ENCODE measurements at regions not wholly inside any gene's neighbourhood (a gene's known extent, or its start where the extent isn't known, plus 50 kb on each side); places are given as distances from the start of the nearest gene placed in this dataset.

- no peaks in the 10 kb centered on the region for H3K9me3 ChIP-seq (ENCODE audit: low read depth, low read length)
- H3K4me3 ChIP-seq (ENCODE audit: low read length): no peak overlapping the region
- no peaks in the 10 kb centered on the region for H3K4me1 ChIP-seq (ENCODE audit: insufficient read depth, low read length)
- no peaks in the 10 kb centered on the region for H3K27me3 ChIP-seq (ENCODE audit: insufficient read depth, low read length)
Measured at GRCh38 chr9:124182741-124183140, 75.0 kb upstream of the NEK6 start.

- Histone ChIP-seq H3K27me3 (ENCODE audit: insufficient read depth, low read length) (no peaks in the 10 kb centered on the region), H3K9me3 (ENCODE audit: low read depth, low read length) (no peaks in the 10 kb centered on the region), H3K4me3 (ENCODE audit: low read length) (no peak overlapping the region), H3K4me1 (ENCODE audit: insufficient read depth, low read length) (no peaks in the 10 kb centered on the region)
Measured at GRCh38 chr9:124183772-124184171, 74.0 kb upstream of the NEK6 start.

DNA sequence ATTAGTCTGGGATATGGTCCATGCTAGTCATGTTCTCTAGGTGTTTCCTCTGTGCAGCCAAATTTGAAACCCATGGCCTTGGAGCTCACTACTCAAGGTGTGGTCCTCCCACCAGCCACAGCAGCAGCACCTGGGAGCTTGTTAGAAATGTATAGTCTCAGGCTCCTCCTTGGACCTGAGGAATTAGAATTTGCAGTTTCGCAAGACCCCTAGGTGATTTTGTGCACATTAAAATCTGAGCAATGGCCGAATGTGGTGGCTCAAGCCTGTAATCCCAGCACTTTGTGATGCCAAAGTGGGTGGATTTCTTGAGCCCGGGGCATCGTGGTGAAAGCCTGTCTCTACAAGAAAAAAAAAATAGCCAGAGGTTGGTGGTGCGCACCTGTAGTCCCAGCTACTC lies 72.3 kb upstream of the NEK6 start:
- Histone ChIP-seq H3K4me3 (ENCODE audit: low read length) (no peak overlapping the region), H3K27me3 (ENCODE audit: insufficient read depth, low read length) (no peaks in the 10 kb centered on the region), H3K4me1 (ENCODE audit: insufficient read depth, low read length) (no peaks in the 10 kb centered on the region), H3K9me3 (ENCODE audit: low read depth, low read length) (no peaks in the 10 kb centered on the region)

DNA sequence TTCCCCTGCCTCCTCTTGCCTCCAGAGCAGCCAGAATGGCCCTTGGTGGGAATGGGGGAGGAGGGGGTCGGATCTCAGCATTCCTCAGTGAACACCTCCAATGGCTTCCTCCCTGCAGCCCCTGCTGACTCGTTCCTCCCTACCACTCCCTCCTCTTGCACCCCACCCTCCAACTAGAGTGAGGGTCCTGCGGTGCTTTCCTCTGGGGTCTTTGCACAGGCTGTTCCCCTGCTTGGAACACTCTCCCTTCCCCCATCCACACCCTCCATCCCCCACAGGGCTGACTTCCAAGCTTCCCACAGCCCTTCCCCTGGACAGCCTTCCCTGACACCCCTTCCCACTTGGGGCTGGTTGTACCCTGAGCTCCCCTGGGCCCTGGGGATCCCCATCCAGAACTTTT lies 70.4 kb upstream of the NEK6 start:
- H3K27me3 ChIP-seq (ENCODE audit: insufficient read depth, low read length): no peaks in the 10 kb centered on the region
- no peaks in the 10 kb centered on the region for H3K9me3 ChIP-seq (ENCODE audit: low read depth, low read length)
- no peak overlapping the region for H3K4me3 ChIP-seq (ENCODE audit: low read length)
- H3K4me1 ChIP-seq (ENCODE audit: insufficient read depth, low read length): no peaks in the 10 kb centered on the region

- Histone ChIP-seq H3K4me3 (ENCODE audit: low read length) (no peak overlapping the region), H3K9me3 (ENCODE audit: low read depth, low read length) (no peaks in the 10 kb centered on the region), H3K4me1 (ENCODE audit: insufficient read depth, low read length) (no peaks in the 10 kb centered on the region), H3K27me3 (ENCODE audit: insufficient read depth, low read length) (no peaks in the 10 kb centered on the region)
Measured at GRCh38 chr9:124188331-124189110, 69.2 kb upstream of the NEK6 start.

DNA sequence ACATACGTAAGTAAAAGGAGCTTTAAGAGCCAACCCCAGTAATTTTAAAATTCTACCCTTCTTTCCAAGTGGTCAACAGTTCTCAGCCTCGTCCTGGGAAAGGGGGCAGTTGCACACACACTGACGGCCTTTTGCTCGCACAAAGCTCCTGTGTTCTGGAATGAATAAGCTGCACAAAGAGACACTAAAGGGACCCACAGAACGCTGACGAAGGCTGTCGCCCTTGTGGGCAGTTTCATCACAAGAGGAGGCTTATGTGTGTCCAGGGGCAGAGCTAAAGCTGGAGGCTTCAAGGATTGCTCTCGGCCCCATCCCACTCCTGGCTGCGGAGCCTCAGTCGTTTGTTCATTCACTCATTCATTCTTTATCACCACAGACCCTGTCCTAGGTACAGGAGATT lies 67.0 kb upstream of the NEK6 start:
- Histone ChIP-seq H3K27me3 (ENCODE audit: insufficient read depth, low read length) (no peaks in the 10 kb centered on the region), H3K4me3 (ENCODE audit: low read length) (no peak overlapping the region), H3K9me3 (ENCODE audit: low read depth, low read length) (no peaks in the 10 kb centered on the region), H3K4me1 (ENCODE audit: insufficient read depth, low read length) (no peaks in the 10 kb centered on the region)

- Histone ChIP-seq H3K9me3 (ENCODE audit: low read depth, low read length) (no peaks in the 10 kb centered on the region), H3K4me3 (ENCODE audit: low read length) (no peak overlapping the region), H3K4me1 (ENCODE audit: insufficient read depth, low read length) (peaks cover 3% of the 10 kb centered on the region), H3K27me3 (ENCODE audit: insufficient read depth, low read length) (no peaks in the 10 kb centered on the region)
Measured at GRCh38 chr9:124191691-124192395, 65.9 kb upstream of the NEK6 start.

GRCh38 chr9:124196814-124197176 lies 61.0 kb upstream of the NEK6 start:
- no peaks in the 10 kb centered on the region for H3K9me3 ChIP-seq (ENCODE audit: low read depth, low read length)
- peaks cover 50% of the 10 kb centered on the region for H3K4me1 ChIP-seq (ENCODE audit: insufficient read depth, low read length)
- no peaks in the 10 kb centered on the region for H3K27me3 ChIP-seq (ENCODE audit: insufficient read depth, low read length)
- H3K4me3 ChIP-seq (ENCODE audit: low read length): no peak overlapping the region

DNA sequence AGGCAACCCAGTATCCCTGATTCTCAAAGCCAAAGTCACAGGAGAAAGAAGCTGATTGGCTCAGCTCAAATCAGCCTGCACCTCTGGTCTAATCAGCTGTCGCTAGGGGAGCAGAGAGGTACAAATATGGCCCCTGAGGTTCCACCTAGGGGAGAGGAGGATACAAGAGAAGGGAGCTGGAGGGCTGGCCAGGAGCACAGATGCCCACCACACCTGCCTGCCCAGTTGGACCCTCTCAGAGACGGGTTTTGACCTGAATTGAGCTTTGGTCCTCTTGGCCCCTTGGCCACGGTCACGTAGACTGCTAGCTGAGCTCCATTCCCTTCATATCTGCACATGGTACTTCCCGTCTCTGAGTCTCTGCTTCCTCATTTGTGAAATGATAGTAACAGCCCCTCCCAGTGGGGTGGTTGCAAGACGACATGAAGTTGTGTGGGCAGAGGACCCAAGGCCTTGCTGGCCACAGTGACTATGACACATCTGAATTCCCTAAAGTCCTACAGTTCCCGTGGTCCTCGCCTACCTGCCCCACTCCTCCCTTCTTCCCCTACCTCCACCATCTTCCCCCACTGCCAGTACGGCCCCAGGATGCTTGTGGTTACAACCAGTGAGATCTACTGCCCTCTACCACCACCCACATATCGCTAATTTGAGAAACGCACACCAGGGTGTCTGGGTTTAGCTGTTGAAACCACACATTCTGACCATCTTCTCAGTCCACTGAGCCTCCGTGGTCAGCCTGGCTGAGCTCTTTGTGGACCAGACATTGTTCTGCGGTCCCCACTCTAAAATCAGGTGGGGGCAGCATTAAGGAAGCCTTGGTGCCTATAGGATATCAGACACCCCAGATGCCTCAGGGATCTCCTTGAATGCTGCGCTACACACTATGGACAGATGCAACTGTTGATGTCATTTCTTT lies 60.3 kb upstream of the NEK6 start:
- H3K4me3 ChIP-seq (ENCODE audit: low read length): no peak overlapping the region
- H3K27me3 ChIP-seq (ENCODE audit: insufficient read depth, low read length): no peaks in the 10 kb centered on the region
- H3K4me1 ChIP-seq (ENCODE audit: insufficient read depth, low read length): peaks cover 56% of the 10 kb centered on the region
- no peaks in the 10 kb centered on the region for H3K9me3 ChIP-seq (ENCODE audit: low read depth, low read length)

- peaks cover 65% of the 10 kb centered on the region for H3K4me1 ChIP-seq (ENCODE audit: insufficient read depth, low read length)
- no peaks in the 10 kb centered on the region for H3K9me3 ChIP-seq (ENCODE audit: low read depth, low read length)
- no peak overlapping the region for H3K4me3 ChIP-seq (ENCODE audit: low read length)
- no peaks in the 10 kb centered on the region for H3K27me3 ChIP-seq (ENCODE audit: insufficient read depth, low read length)
Measured at GRCh38 chr9:124198331-124198730, 59.4 kb upstream of the NEK6 start.

DNA sequence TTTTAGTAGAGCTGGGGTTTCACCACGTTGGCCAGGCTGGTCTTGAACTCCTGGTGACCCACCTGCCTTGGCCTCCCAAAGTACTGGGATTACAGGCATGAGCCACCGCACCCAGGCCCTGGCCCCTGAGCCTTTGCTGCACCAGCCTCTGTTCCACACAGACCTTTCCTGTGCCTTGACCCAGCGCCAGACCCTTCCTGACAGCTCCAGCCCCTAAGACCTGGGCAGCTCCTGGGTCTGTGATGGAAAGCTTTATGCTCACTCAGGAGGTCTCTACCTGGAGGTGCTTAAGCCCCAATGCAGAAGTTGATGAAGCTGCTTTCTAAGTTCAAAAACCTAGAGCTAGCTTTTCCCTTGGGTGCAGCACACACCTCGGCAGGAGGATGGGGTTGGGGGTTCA lies 58.8 kb upstream of the NEK6 start:
- H3K4me1 ChIP-seq (ENCODE audit: insufficient read depth, low read length): peaks cover 71% of the 10 kb centered on the region
- no peak overlapping the region for H3K4me3 ChIP-seq (ENCODE audit: low read length)

DNA sequence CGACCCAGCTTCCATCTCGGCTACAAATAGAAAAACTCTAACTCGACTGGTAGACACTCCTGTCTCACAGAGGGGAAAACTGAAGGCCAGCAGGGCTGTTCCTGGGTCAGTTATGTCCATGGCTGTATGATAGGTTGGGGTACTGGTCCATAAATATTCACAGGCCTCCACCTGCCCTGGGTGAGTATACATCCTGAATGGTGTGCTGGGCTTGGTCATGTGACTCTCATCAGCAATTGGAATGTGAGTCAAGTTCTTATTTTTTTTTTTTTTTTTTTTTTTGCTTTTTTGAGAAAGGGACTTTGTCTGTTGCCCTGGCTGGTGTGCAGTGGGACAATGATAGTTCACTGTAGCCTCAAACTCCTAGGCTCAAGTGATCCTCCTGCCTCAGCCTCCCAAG lies 58.3 kb upstream of the NEK6 start:
- H3K4me3 ChIP-seq (ENCODE audit: low read length): no peak overlapping the region
- no peaks in the 10 kb centered on the region for H3K9me3 ChIP-seq (ENCODE audit: low read depth, low read length)
- no peaks in the 10 kb centered on the region for H3K27me3 ChIP-seq (ENCODE audit: insufficient read depth, low read length)
- H3K4me1 ChIP-seq (ENCODE audit: insufficient read depth, low read length): peaks cover 76% of the 10 kb centered on the region

More for the DNA sequence above, 58.8 kb upstream of the NEK6 start:
- Histone ChIP-seq H3K27me3 (ENCODE audit: insufficient read depth, low read length) (no peaks in the 10 kb centered on the region), H3K9me3 (ENCODE audit: low read depth, low read length) (no peaks in the 10 kb centered on the region)

DNA sequence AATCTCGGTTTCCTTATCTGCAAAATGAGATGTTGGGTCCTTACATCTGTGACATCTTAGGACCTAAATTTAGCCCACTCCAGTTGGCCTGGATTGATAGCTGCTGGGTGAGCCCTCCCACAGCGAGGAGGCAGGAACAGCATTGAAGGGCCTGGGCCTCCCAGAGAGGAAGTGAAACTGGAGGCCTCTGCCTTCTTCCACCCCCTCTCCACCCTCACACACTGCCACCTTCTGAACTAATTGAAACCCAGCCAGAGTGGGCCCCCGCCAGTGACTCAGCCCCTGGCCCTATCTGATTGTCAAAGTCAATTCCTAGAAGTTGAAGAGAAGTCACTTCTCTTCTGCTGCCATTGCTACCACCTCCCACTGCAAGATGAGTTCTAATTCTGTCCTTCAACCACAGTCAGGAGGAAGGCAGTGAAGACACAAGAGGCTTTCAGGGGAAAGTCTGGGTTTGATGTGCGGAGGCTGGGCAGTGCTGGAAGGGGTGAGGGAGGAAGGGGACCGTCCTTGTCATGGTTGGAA lies 55.2 kb upstream of the NEK6 start:
- Histone ChIP-seq H3K4me3 (ENCODE audit: low read length) (no peak overlapping the region), H3K4me1 (ENCODE audit: insufficient read depth, low read length) (peaks cover 97% of the 10 kb centered on the region), H3K27me3 (ENCODE audit: insufficient read depth, low read length) (no peaks in the 10 kb centered on the region), H3K9me3 (ENCODE audit: low read depth, low read length) (no peaks in the 10 kb centered on the region)

- no peak overlapping the region for H3K4me3 ChIP-seq (ENCODE audit: low read length)
- H3K4me1 ChIP-seq (ENCODE audit: insufficient read depth, low read length): peaks cover 93% of the 10 kb centered on the region
- H3K27me3 ChIP-seq (ENCODE audit: insufficient read depth, low read length): no peaks in the 10 kb centered on the region
- H3K9me3 ChIP-seq (ENCODE audit: low read depth, low read length): no peaks in the 10 kb centered on the region
Measured at GRCh38 chr9:124205686-124206352, 51.9 kb upstream of the NEK6 start.
